ENCODE measurements at regions not wholly inside any gene's neighbourhood (a gene's known extent, or its start where the extent isn't known, plus 50 kb on each side); places are given as distances from the start of the nearest gene placed in this dataset.

- no peak overlapping the region for H3K4me3 ChIP-seq
- no peak for DNase-seq (ENCODE audit: low spot score)
- no peaks in the 10 kb centered on the region for H3K36me3 ChIP-seq
- H3K27ac ChIP-seq, result no peak overlapping the region
- H3K27me3 ChIP-seq, result no peaks in the 10 kb centered on the region
- TF ChIP-seq, protein P1, sequence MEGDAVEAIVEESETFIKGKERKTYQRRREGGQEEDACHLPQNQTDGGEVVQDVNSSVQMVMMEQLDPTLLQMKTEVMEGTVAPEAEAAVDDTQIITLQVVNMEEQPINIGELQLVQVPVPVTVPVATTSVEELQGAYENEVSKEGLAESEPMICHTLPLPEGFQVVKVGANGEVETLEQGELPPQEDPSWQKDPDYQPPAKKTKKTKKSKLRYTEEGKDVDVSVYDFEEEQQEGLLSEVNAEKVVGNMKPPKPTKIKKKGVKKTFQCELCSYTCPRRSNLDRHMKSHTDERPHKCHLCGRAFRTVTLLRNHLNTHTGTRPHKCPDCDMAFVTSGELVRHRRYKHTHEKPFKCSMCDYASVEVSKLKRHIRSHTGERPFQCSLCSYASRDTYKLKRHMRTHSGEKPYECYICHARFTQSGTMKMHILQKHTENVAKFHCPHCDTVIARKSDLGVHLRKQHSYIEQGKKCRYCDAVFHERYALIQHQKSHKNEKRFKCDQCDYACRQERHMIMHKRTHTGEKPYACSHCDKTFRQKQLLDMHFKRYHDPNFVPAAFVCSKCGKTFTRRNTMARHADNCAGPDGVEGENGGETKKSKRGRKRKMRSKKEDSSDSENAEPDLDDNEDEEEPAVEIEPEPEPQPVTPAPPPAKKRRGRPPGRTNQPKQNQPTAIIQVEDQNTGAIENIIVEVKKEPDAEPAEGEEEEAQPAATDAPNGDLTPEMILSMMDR (IDR thresholded peaks at IDR 0.05), result no peak
- no peaks in the 10 kb centered on the region for H3K9me3 ChIP-seq
- H3K4me1 ChIP-seq, result peaks cover 0 to 7% of the 10 kb centered on the region in 2 donors
Observed at GRCh38 chr16:9141813-9142212, 50.4 kb downstream of the HAPSTR1 start.

- Histone ChIP-seq H3K27ac (no peak overlapping the region), H3K4me1 (peaks cover 0 to 2% of the 10 kb centered on the region in 2 donors), H3K36me3 (no peaks in the 10 kb centered on the region), H3K4me3 (no peak overlapping the region), H3K9me3 (no peaks in the 10 kb centered on the region), H3K27me3 (no peaks in the 10 kb centered on the region)
- no peak for DNase-seq (ENCODE audit: low spot score)
- TF ChIP-seq, protein P1 (IDR thresholded peaks at IDR 0.05), result no peak
Observed at GRCh38 chr16:9144106-9144505, 52.7 kb downstream of the HAPSTR1 start.

- Histone ChIP-seq H3K27me3 (no peaks in the 10 kb centered on the region), H3K27ac (no peak overlapping the region), H3K4me3 (no peak overlapping the region), H3K36me3 (no peaks in the 10 kb centered on the region), H3K9me3 (no peaks in the 10 kb centered on the region), H3K4me1 (no peaks in the 10 kb centered on the region)
- TF ChIP-seq, protein P1 (IDR thresholded peaks at IDR 0.05), result no peak
- DNase-seq (ENCODE audit: low spot score), result no peak
Observed at GRCh38 chr16:9148374-9149015, 57.1 kb downstream of the HAPSTR1 start.

DNA sequence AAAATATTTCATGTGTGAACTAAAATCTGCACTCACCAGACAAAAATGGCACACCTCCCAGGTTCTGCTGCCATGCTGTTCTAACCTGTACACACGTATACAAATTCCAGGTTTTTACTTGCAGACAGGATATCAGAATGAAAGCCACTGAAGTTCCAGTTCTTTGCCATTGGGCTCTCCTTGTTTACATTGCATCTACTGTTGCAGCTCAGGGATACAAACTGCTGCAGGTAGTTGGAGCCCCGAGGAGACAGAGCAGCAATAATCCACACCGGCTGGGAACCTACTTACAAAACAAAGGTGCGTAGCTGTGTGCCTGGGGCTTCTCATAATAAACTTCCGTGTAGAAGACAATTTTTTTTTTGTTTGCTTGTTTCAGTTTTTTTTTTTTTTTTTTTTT, 59.6 kb downstream of the HAPSTR1 start:
- Histone ChIP-seq H3K9me3 (no peaks in the 10 kb centered on the region), H3K27me3 (no peaks in the 10 kb centered on the region), H3K27ac (no peak overlapping the region), H3K36me3 (no peaks in the 10 kb centered on the region), H3K4me1 (no peaks in the 10 kb centered on the region), H3K4me3 (no peak overlapping the region)
- no peak for DNase-seq (ENCODE audit: low spot score)
- TF ChIP-seq, protein P1 (IDR thresholded peaks at IDR 0.05), result no peak

GRCh38 chr16:9151597-9151996, 60.2 kb downstream of the HAPSTR1 start:
- H3K9me3 ChIP-seq, result no peaks in the 10 kb centered on the region
- DNase-seq (ENCODE audit: low spot score), result no peak
- no peaks in the 10 kb centered on the region for H3K4me1 ChIP-seq
- no peak overlapping the region for H3K4me3 ChIP-seq
- no peak overlapping the region for H3K27ac ChIP-seq
- H3K36me3 ChIP-seq, result no peaks in the 10 kb centered on the region
- TF ChIP-seq, protein P1 (IDR thresholded peaks at IDR 0.05), result no peak
- H3K27me3 ChIP-seq, result no peaks in the 10 kb centered on the region

Measured in right atrium auricular region (tissue), 2 donors.